Heart left ventricle (tissue), 16 donors: ENCODE measurements at regions not wholly inside any gene's neighbourhood (a gene's known extent, or its start where the extent isn't known, plus 50 kb on each side); places are given as distances from the start of the nearest gene placed in this dataset.

Experiments used
- ATAC-seq, 4 donors: fragments of 200-7000 bp; cut with Tn5 transposase; one replicate each; pipeline ENCODE4 v1.9.1; 2020 to 2022; ENCODE audit warnings: moderate library complexity in 4 of 4, mild to moderate bottlenecking in 3 of 4, moderate number of reproducible peaks in 1 of 4
- DNase-seq, 5 donors: peaks; one replicate each; pipeline ENCODE4 v3.0.0-alpha.2; 2020
- H3K27ac ChIP-seq, 12 donors: fragments of 200-600 bp; sonication (generic) in 4 of 12; one replicate each; pipeline versions ENCODE4 v1.5.0 to v1.8.0; 2016 to 2022; ENCODE audit warnings: mild to moderate bottlenecking in 2 of 12
- H3K27me3 ChIP-seq, 9 donors: fragments of 200-600 bp; sonication (generic) in 2 of 9; one replicate each; pipeline versions ENCODE4 v1.5.1 to v1.8.0; 2016 to 2022; ENCODE audit warnings: mild to moderate bottlenecking in 3 of 9
- H3K36me3 ChIP-seq, 9 donors: fragments of 200-600 bp; sonication (generic) in 2 of 9; one replicate each; pipeline versions ENCODE4 v1.5.0 to v1.8.0; 2018 to 2022; ENCODE audit warnings: mild to moderate bottlenecking in 2 of 9
- H3K4me1 ChIP-seq, 12 donors: fragments of 200-600 bp; sonication (generic) in 4 of 12; one replicate each; pipeline versions ENCODE4 v1.5.0 to v1.8.0; 2016 to 2022; ENCODE audit warnings: mild to moderate bottlenecking in 3 of 12
- H3K4me3 ChIP-seq, 12 donors: fragments of 200-600 bp; sonication (generic) in 4 of 12; one replicate each; pipeline versions ENCODE4 v1.5.0 to v1.8.0; 2017 to 2022; ENCODE audit warnings: mild to moderate bottlenecking in 9 of 12, moderate library complexity in 4 of 12
- H3K9me3 ChIP-seq, 12 donors: fragments of 200-600 bp; sonication (generic) in 4 of 12; one replicate each; pipeline versions ENCODE4 v1.5.0 to v1.8.0; 2016 to 2022; ENCODE audit warnings: mild to moderate bottlenecking in 1 of 12
- POLR2A ChIP-seq, 2 donors: fragments of 450-650 bp; IDR thresholded peaks; one replicate each; pipeline ENCODE4 v1.6.1; 2017; ENCODE audit warnings: antibody characterized with exemption in 2 of 2, mild to moderate bottlenecking in 2 of 2, moderate library complexity in 2 of 2
- WGBS, 4 donors: extraction: QIAGEN DNeasy Blood & Tissue Kit in 2 of 4; methylation state at CpG; one replicate each; pipeline versions ENCODE4 v1.1.5 to v1.1.7; 2013 to 2018; 5-methylcytosine and 5-hydroxymethylcytosine counted together
- intact Hi-C, 10 donors: fragments of 100-400 bp; cut with DNase I; formaldehyde crosslinking; loops; one replicate each; pipeline versions ENCODE4 v1.11.1 to v1.14.2; 2022
- TF ChIP-seq, protein P1 (sequence below), 12 donors: fragments of 200-600 bp; sonication (generic) in 4 of 12; IDR thresholded peaks; one replicate each; pipeline versions ENCODE4 v1.5.0 to v1.8.0; 2018 to 2022; ENCODE audit warnings: antibody characterized with exemption in 12 of 12, mild to moderate bottlenecking in 5 of 12
- donor health status: ischemic (EF 13 %, LVEDD 7.1; RV severe dilation, severe dysfunction).
- donor health status: healthy with polysubstance abuse.
- donor health status: DM: no; HTN: yes; CAD: no.
- donor health status: DM: no; HTN: no; CAD: no.
- donor health status: ischemic (EF 25% LVEDD 6.9; RV normal size, moderate dysfunction).
- donor health status: ischemic (EF 25% LVEDD 5.7; RV mildly dilated, moderate dysfunction).
- donor health status: healthy.
- donor health status: DM: yes; HTN: yes; CAD: no.
- donor health status: ischemic (EF 35%, LVEDD 5.7; RV mildly dilated, moderate dysfunction).
- donor health status: nonischemic (EF 11% LVEDD 7.7; RV severe dilation, severe dysfunction).
- donor health status: DM: yes; HTN: yes; CAD: no.
- donor health status: PGD.
- donor health status: ischemic (EF 29% LVEDD 5.4; RV normal size, mild dysfunction).
- donor health status: nonischemic (EF 23%, LVEDD 6.1; RV moderate dilation, normal function).

- intact Hi-C loops: no loop called here
- Histone ChIP-seq H3K9me3 (no peaks in the 10 kb centered on the region), H3K27ac (no peak overlapping the region), H3K36me3 (no peaks in the 10 kb centered on the region), H3K27me3 (no peaks in the 10 kb centered on the region), H3K4me3 (no peak overlapping the region), H3K4me1 (no peaks in the 10 kb centered on the region)
- DNase-seq: no peak
- no peak for ATAC-seq
- TF ChIP-seq, protein P1, sequence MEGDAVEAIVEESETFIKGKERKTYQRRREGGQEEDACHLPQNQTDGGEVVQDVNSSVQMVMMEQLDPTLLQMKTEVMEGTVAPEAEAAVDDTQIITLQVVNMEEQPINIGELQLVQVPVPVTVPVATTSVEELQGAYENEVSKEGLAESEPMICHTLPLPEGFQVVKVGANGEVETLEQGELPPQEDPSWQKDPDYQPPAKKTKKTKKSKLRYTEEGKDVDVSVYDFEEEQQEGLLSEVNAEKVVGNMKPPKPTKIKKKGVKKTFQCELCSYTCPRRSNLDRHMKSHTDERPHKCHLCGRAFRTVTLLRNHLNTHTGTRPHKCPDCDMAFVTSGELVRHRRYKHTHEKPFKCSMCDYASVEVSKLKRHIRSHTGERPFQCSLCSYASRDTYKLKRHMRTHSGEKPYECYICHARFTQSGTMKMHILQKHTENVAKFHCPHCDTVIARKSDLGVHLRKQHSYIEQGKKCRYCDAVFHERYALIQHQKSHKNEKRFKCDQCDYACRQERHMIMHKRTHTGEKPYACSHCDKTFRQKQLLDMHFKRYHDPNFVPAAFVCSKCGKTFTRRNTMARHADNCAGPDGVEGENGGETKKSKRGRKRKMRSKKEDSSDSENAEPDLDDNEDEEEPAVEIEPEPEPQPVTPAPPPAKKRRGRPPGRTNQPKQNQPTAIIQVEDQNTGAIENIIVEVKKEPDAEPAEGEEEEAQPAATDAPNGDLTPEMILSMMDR (IDR thresholded peaks at IDR 0.05): no peak
- no peak for TF ChIP-seq POLR2A (IDR thresholded peaks at IDR 0.05)
- WGBS, 4 donors: 92 to 100% (median 94%) methylated on average over 3 to 14 of the region's 14 CpGs
These were observed 369.3 kb downstream of the CMPK2 start for GRCh38 chr2:6496376-6496775.

DNA sequence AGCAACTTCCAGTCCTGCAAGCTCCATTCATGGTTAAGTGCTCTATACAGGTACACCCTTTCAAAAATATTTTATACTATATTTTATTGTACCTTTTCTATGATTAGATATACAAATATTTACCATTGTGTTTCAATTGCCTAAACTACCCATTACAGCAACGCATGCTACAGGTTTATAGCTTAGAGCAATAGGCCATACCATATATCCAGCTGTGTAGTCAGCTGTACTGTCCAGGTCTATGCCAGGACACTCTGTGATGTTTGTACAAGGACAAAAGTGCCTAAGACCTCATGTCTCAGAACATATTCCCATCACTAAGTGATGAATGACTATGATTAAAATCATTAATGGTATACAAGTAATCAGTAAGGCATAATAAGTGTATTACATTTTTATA is 368.7 kb downstream of the CMPK2 start:
- Histone ChIP-seq H3K4me1 (no peaks in the 10 kb centered on the region), H3K4me3 (no peak overlapping the region), H3K36me3 (no peaks in the 10 kb centered on the region), H3K9me3 (no peaks in the 10 kb centered on the region), H3K27me3 (no peaks in the 10 kb centered on the region), H3K27ac (no peak overlapping the region)
- ATAC-seq: no peak
- intact Hi-C loops: no loop called here
- DNase-seq: no peak
- TF ChIP-seq, protein P1 (IDR thresholded peaks at IDR 0.05): no peak
- TF ChIP-seq POLR2A (IDR thresholded peaks at IDR 0.05): no peak
- 89 to 99% (median 95%) methylated on average over 1 of the region's 1 CpG for WGBS, 4 donors

DNA sequence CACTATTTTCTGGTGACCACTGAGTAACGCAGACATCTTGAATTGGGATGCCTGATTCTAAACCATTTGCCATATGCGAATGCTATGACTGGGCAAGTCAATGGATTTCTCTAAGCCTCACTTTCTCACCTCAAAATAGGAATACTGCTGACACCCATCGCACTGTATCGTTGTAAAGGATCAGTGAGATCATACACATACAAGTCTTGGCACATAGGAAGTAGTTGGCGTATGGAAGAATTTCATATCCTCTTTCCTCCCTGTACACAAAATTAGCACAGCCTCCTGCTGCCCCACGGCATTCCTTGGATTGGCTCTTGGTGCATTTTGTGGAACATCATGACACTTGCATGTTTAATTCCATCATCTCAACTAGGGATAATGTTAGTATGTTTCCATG is 366.9 kb downstream of the CMPK2 start:
- no peaks in the 10 kb centered on the region for H3K9me3 ChIP-seq
- 87 to 92% (median 90%) methylated on average over 6 of the region's 6 CpGs for WGBS, 4 donors
- TF ChIP-seq POLR2A (IDR thresholded peaks at IDR 0.05): no peak
- TF ChIP-seq, protein P1 (IDR thresholded peaks at IDR 0.05): no peak
- H3K4me1 ChIP-seq: no peaks in the 10 kb centered on the region
- intact Hi-C loops: no loop called here
- no peak for DNase-seq
- no peak overlapping the region for H3K4me3 ChIP-seq
- no peak overlapping the region for H3K27ac ChIP-seq
- no peaks in the 10 kb centered on the region for H3K36me3 ChIP-seq
- no peak for ATAC-seq
- no peaks in the 10 kb centered on the region for H3K27me3 ChIP-seq

GRCh38 chr2:6499691-6500090 is 366.0 kb downstream of the CMPK2 start:
- intact Hi-C loops: no loop called here
- ATAC-seq: no peak
- no peaks in the 10 kb centered on the region for H3K4me1 ChIP-seq

More at GRCh38 chr2:6499691-6500090, 366.0 kb downstream of the CMPK2 start:
- Histone ChIP-seq H3K27me3 (no peaks in the 10 kb centered on the region), H3K36me3 (no peaks in the 10 kb centered on the region), H3K27ac (no peak overlapping the region), H3K4me3 (no peak overlapping the region), H3K9me3 (no peaks in the 10 kb centered on the region)
- 83 to 90% (median 86%) methylated on average over 2 of the region's 2 CpGs for WGBS, 4 donors
- TF ChIP-seq, protein P1 (IDR thresholded peaks at IDR 0.05): no peak
- no peak for TF ChIP-seq POLR2A (IDR thresholded peaks at IDR 0.05)
- DNase-seq: no peak
